PC-3 (cell line): ENCODE measurements at regions not wholly inside any gene's neighbourhood (a gene's known extent, or its start where the extent isn't known, plus 50 kb on each side); places are given as distances from the start of the nearest gene placed in this dataset.

ENCODE experiments used
- CTCF ChIP-seq: fragments of 300-600 bp; sonication (generic); conservative IDR thresholded peaks from 2 replicates; pipeline ENCODE4 v1.5.1; 2017; ENCODE audit warnings: antibody characterized with exemption, low read depth, mild to moderate bottlenecking, low read length
- EZH2 ChIP-seq: fragments of 300-600 bp; sonication (generic); IDR thresholded peaks from one replicate; pipeline ENCODE4 v1.6.1; 2017; ENCODE audit warnings: antibody characterized with exemption, mild to moderate bottlenecking, low read length; ENCODE audit not compliant: unreplicated experiment
- EZH2phosphoT487 ChIP-seq: fragments of 300-600 bp; sonication (generic); IDR thresholded peaks from 2 replicates; pipeline ENCODE4 v1.6.1; 2018; ENCODE audit warnings: mild to moderate bottlenecking, antibody characterized with exemption, low read length, borderline replicate concordance

- TF ChIP-seq CTCF: no peak
- TF ChIP-seq EZH2: no peak
- no peak for TF ChIP-seq EZH2phosphoT487
These were observed 73.9 kb upstream of the VGLL2 start for GRCh38 chr6:117191448-117191847.
